Esophagus (tissue), 2 donors: ENCODE measurements at regions not wholly inside any gene's neighbourhood (a gene's known extent, or its start where the extent isn't known, plus 50 kb on each side); places are given as distances from the start of the nearest gene placed in this dataset.

Source experiments
- H3K27ac ChIP-seq, 2 donors: one replicate each; pipeline ENCODE4 v1.5.1; 2013; ENCODE audit warnings: low read depth in 2 of 2, mild to moderate bottlenecking in 2 of 2, inconsistent platforms in 1 of 2, low read length in 1 of 2, moderate library complexity in 1 of 2
- H3K27me3 ChIP-seq, 2 donors: one replicate each; pipeline ENCODE4 v1.6.1; 2013; ENCODE audit warnings: low read length in 2 of 2, control low read depth in 1 of 2, mild to moderate bottlenecking in 1 of 2; ENCODE audit not compliant: insufficient read depth in 2 of 2, control insufficient read depth in 1 of 2
- H3K36me3 ChIP-seq, 2 donors: one replicate each; pipeline ENCODE4 v1.6.1; 2013; ENCODE audit warnings: low read length in 1 of 2; ENCODE audit not compliant: control insufficient read depth in 2 of 2, insufficient read depth in 2 of 2
- H3K4me1 ChIP-seq, 2 donors: one replicate each; pipeline ENCODE4 v1.6.1; 2013; ENCODE audit warnings: low read length in 1 of 2; ENCODE audit not compliant: control insufficient read depth in 2 of 2, insufficient read depth in 2 of 2
- H3K4me3 ChIP-seq, 2 donors: one replicate each; pipeline ENCODE4 v1.5.1; 2013; ENCODE audit warnings: low read length in 2 of 2, mild to moderate bottlenecking in 2 of 2, low read depth in 1 of 2, moderate library complexity in 1 of 2
- H3K9me3 ChIP-seq, 2 donors: one replicate each; pipeline ENCODE4 v1.6.1; 2013; ENCODE audit warnings: mild to moderate bottlenecking in 2 of 2, low read depth in 1 of 2, low read length in 1 of 2, moderate library complexity in 1 of 2; ENCODE audit not compliant: control insufficient read depth in 2 of 2, insufficient read depth in 1 of 2
- WGBS, 2 donors: extraction: QIAGEN DNeasy Blood & Tissue Kit; methylation state at CpG; one replicate each; pipeline ENCODE4 v1.1.7; 2013; 5-methylcytosine and 5-hydroxymethylcytosine counted together
- donor health status: healthy with polysubstance abuse.
- donor health status: Bipolar disorder and iron deficiency.

- H3K27ac ChIP-seq, result no peak overlapping the region
- no peaks in the 10 kb centered on the region for H3K27me3 ChIP-seq
- no peaks in the 10 kb centered on the region for H3K36me3 ChIP-seq
- H3K9me3 ChIP-seq, result peaks cover 0 to 5% of the 10 kb centered on the region in 2 donors
- peaks cover 0 to 3% of the 10 kb centered on the region in 2 donors for H3K4me1 ChIP-seq
- H3K4me3 ChIP-seq, result no peak overlapping the region
- WGBS, 2 donors, result 93% methylated on average over 4 of the region's 4 CpGs
Measured at GRCh38 chr10:31605426-31605825, 286.4 kb downstream of the ZEB1 start.

- 94 to 98% methylated on average over 4 of the region's 4 CpGs for WGBS, 2 donors
- Histone ChIP-seq H3K4me3 (no peak overlapping the region), H3K4me1 (peaks cover 0 to 3% of the 10 kb centered on the region in 2 donors), H3K27ac (peak overlapping the region in 1 of 2 donors; percentile 9), H3K36me3 (no peaks in the 10 kb centered on the region), H3K27me3 (no peaks in the 10 kb centered on the region), H3K9me3 (peaks cover 0 to 5% of the 10 kb centered on the region in 2 donors)
Measured at GRCh38 chr10:31604646-31605170, 285.7 kb downstream of the ZEB1 start.

- WGBS, 2 donors, result 54 to 60% methylated on average over 12 of the region's 12 CpGs
- Histone ChIP-seq H3K4me3 (peak overlapping the region in 1 of 2 donors; percentile 39), H3K36me3 (no peaks in the 10 kb centered on the region), H3K27ac (peak overlapping the region; percentile 53 to 87), H3K9me3 (peaks cover 0 to 5% of the 10 kb centered on the region in 2 donors), H3K27me3 (no peaks in the 10 kb centered on the region), H3K4me1 (peaks cover 0 to 3% of the 10 kb centered on the region in 2 donors)
Measured at GRCh38 chr10:31604096-31604495, 285.1 kb downstream of the ZEB1 start.

GRCh38 chr10:31603235-31604087 is 284.4 kb downstream of the ZEB1 start:
- Histone ChIP-seq H3K36me3 (no peaks in the 10 kb centered on the region), H3K4me1 (peaks cover 0 to 3% of the 10 kb centered on the region in 2 donors), H3K27ac (peak overlapping the region; percentile 65 to 87), H3K4me3 (peak overlapping the region; percentile 39 to 50), H3K9me3 (peaks cover 0 to 5% of the 10 kb centered on the region in 2 donors), H3K27me3 (no peaks in the 10 kb centered on the region)
- 4 to 7% methylated on average over 47 to 68 of the region's 68 CpGs for WGBS, 2 donors

- peaks cover 0 to 3% of the 10 kb centered on the region in 2 donors for H3K4me1 ChIP-seq
- peaks cover 0 to 5% of the 10 kb centered on the region in 2 donors for H3K9me3 ChIP-seq
- H3K4me3 ChIP-seq, result peak overlapping the region; percentile 39 to 50
- H3K27ac ChIP-seq, result peak overlapping the region; percentile 65 to 87
- H3K27me3 ChIP-seq, result no peaks in the 10 kb centered on the region
- H3K36me3 ChIP-seq, result no peaks in the 10 kb centered on the region
- 13 to 14% methylated on average over 22 of the region's 22 CpGs for WGBS, 2 donors
Measured at GRCh38 chr10:31602541-31603234, 283.7 kb downstream of the ZEB1 start.

GRCh38 chr10:31601136-31601535 is 282.1 kb downstream of the ZEB1 start:
- peaks cover 0 to 3% of the 10 kb centered on the region in 2 donors for H3K4me1 ChIP-seq
- H3K9me3 ChIP-seq, result peaks cover 0 to 5% of the 10 kb centered on the region in 2 donors
- H3K36me3 ChIP-seq, result no peaks in the 10 kb centered on the region
- H3K27ac ChIP-seq, result no peak overlapping the region
- H3K4me3 ChIP-seq, result no peak overlapping the region
- WGBS, 2 donors, result 69 to 88% methylated on average over 3 of the region's 3 CpGs
- H3K27me3 ChIP-seq, result no peaks in the 10 kb centered on the region

- Histone ChIP-seq H3K4me1 (peaks cover 0 to 3% of the 10 kb centered on the region in 2 donors), H3K27me3 (no peaks in the 10 kb centered on the region), H3K27ac (no peak overlapping the region), H3K36me3 (no peaks in the 10 kb centered on the region), H3K4me3 (no peak overlapping the region), H3K9me3 (peaks cover 0 to 5% of the 10 kb centered on the region in 2 donors)
- WGBS, 2 donors, result 81 to 86% methylated on average over 9 of the region's 9 CpGs
Measured at GRCh38 chr10:31599626-31600504, 280.8 kb downstream of the ZEB1 start.

- no peaks in the 10 kb centered on the region for H3K9me3 ChIP-seq
- no peaks in the 10 kb centered on the region for H3K36me3 ChIP-seq
- no peaks in the 10 kb centered on the region for H3K27me3 ChIP-seq
- no peak overlapping the region for H3K27ac ChIP-seq
- no peak overlapping the region for H3K4me3 ChIP-seq
- 89 to 91% methylated on average over 2 of the region's 2 CpGs for WGBS, 2 donors
- no peaks in the 10 kb centered on the region for H3K4me1 ChIP-seq
Measured at GRCh38 chr10:31596765-31597164, 277.7 kb downstream of the ZEB1 start.

GRCh38 chr10:31595992-31596391 is 277.0 kb downstream of the ZEB1 start:
- H3K9me3 ChIP-seq, result no peaks in the 10 kb centered on the region
- WGBS, 2 donors, result 44 to 70% methylated on average over 3 of the region's 3 CpGs
- no peaks in the 10 kb centered on the region for H3K4me1 ChIP-seq
- no peak overlapping the region for H3K27ac ChIP-seq
- no peak overlapping the region for H3K4me3 ChIP-seq
- H3K27me3 ChIP-seq, result no peaks in the 10 kb centered on the region
- H3K36me3 ChIP-seq, result no peaks in the 10 kb centered on the region
